ENCODE measurements at regions not wholly inside any gene's neighbourhood (a gene's known extent, or its start where the extent isn't known, plus 50 kb on each side); places are given as distances from the start of the nearest gene placed in this dataset.
"Not testable (repeated sequence)": the region's sequence is repeated elsewhere in the genome, so short reads cannot be mapped to it uniquely, and the experiment has no call there.

GRCh38 chr21:10392301-10392700, 129.1 kb upstream of the TPTE start:
- TF ChIP-seq, protein P1, sequence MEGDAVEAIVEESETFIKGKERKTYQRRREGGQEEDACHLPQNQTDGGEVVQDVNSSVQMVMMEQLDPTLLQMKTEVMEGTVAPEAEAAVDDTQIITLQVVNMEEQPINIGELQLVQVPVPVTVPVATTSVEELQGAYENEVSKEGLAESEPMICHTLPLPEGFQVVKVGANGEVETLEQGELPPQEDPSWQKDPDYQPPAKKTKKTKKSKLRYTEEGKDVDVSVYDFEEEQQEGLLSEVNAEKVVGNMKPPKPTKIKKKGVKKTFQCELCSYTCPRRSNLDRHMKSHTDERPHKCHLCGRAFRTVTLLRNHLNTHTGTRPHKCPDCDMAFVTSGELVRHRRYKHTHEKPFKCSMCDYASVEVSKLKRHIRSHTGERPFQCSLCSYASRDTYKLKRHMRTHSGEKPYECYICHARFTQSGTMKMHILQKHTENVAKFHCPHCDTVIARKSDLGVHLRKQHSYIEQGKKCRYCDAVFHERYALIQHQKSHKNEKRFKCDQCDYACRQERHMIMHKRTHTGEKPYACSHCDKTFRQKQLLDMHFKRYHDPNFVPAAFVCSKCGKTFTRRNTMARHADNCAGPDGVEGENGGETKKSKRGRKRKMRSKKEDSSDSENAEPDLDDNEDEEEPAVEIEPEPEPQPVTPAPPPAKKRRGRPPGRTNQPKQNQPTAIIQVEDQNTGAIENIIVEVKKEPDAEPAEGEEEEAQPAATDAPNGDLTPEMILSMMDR (IDR thresholded peaks at IDR 0.05): not testable (repeated sequence)
- TF ChIP-seq POLR2A (IDR thresholded peaks at IDR 0.05): not testable (repeated sequence)

Data from Peyer's patch (tissue), 4 donors.